OCI-LY1 (cell line): ENCODE measurements at regions not wholly inside any gene's neighbourhood (a gene's known extent, or its start where the extent isn't known, plus 50 kb on each side); places are given as distances from the start of the nearest gene placed in this dataset.

Experiments
- EZH2 ChIP-seq: fragments of 200-600 bp; sonication (generic), shearing (Covaris generic); IDR thresholded peaks from 2 replicates; pipeline ENCODE4 v1.8.0; 2017; ENCODE audit warnings: borderline replicate concordance, mixed run types, mild to moderate bottlenecking, antibody characterized with exemption, low read length, moderate library complexity, mixed read lengths
- TF ChIP-seq, protein P1 (sequence below): fragments of 200-600 bp; sonication (generic), shearing (Covaris generic); IDR thresholded peaks from 2 replicates; pipeline ENCODE4 v1.5.1; 2017; ENCODE audit warnings: mild to moderate bottlenecking, antibody characterized with exemption, low read length, moderate library complexity, mixed read lengths

DNA sequence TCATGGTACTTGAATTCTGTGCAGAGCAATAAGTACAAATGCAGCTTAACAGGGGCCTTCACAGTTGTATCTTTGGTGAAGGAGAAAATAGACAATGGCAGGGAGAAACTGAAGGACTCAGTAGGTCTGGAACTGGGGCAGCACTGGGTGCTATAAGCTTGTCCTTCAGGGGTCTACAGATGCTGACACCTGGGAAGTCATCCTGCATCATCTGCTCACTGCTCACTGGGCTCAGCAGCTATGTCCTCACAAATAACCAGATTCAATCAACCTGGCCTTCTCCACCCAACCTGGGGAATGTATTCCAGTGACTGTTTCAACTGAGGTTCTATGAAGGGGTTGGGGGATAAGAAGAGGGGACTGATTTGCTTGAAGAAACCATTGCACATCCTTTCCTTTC lies 117.0 kb downstream of the ZNF280B start:
- TF ChIP-seq, protein P1, sequence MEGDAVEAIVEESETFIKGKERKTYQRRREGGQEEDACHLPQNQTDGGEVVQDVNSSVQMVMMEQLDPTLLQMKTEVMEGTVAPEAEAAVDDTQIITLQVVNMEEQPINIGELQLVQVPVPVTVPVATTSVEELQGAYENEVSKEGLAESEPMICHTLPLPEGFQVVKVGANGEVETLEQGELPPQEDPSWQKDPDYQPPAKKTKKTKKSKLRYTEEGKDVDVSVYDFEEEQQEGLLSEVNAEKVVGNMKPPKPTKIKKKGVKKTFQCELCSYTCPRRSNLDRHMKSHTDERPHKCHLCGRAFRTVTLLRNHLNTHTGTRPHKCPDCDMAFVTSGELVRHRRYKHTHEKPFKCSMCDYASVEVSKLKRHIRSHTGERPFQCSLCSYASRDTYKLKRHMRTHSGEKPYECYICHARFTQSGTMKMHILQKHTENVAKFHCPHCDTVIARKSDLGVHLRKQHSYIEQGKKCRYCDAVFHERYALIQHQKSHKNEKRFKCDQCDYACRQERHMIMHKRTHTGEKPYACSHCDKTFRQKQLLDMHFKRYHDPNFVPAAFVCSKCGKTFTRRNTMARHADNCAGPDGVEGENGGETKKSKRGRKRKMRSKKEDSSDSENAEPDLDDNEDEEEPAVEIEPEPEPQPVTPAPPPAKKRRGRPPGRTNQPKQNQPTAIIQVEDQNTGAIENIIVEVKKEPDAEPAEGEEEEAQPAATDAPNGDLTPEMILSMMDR: no peak
- TF ChIP-seq EZH2: no peak
